GM19455 (cell line): ENCODE measurements at regions not wholly inside any gene's neighbourhood (a gene's known extent, or its start where the extent isn't known, plus 50 kb on each side); places are given as distances from the start of the nearest gene placed in this dataset.

ENCODE experiments used
- ATAC-seq: cut with Tn5 transposase; IDR thresholded peaks from one replicate; pipeline ENCODE4 v1.9.1; 2021; ENCODE audit not compliant: unreplicated experiment

DNA sequence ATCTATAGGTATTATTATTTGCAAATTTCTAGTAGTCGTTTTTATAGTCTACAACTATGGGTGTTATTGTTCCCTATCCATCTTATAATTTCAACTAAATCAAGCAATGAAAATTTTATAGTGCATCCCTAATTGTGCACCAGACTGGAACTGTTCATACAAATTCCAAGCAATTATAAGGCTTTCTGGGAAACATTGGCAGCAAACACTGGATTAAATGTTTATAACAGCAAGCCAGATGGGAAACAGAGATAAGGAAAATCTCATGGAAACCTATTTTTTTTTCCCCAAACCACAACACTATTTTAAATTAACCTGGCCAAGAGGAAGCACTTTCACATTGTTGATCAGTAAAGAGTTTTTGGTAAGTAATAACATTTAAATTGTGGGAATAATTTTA lies 524.3 kb downstream of the RASEF start:
- ATAC-seq = no peak

GRCh38 chr9:82539146-82539545 lies 523.8 kb downstream of the RASEF start:
- no peak for ATAC-seq

DNA sequence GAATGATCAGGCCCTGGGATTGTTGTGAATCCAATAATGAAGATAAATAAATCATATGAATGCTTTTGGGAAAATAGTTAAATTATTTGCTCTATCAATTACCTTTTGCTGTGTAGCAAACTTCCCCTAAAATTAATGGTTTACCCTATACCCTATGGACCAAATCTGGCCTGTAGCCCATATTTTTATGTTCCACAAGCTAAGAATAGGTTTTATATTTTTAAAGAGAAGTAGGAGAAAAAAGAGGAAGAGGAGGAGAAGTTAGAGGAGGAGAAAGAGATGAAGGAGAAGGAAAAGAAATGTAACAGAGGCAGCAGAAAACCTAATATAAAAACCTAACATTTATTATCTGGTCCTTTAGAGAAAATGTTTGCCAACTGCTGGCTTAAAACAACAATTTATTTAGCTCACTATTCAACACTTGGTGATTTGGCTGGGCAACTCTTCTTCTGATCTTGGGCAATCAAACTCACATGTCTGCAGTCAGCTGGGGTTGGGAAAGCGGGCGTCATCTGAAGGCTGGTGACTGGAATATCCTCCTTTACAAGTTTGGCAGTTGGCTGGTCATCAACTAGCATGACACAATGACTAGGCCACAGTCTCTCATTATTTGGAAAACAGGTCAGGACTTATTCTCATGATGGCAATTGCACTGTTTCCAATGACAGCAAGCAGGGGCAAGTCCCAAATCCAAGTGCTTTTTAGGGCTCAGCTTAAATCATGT lies 522.9 kb downstream of the RASEF start:
- no peak for ATAC-seq

GRCh38 chr9:82543726-82544125 lies 519.2 kb downstream of the RASEF start:
- ATAC-seq = no peak

GRCh38 chr9:82546136-82546535 lies 516.8 kb downstream of the RASEF start:
- no peak for ATAC-seq

- no peak for ATAC-seq
Observed at GRCh38 chr9:82547995-82548394, 514.9 kb downstream of the RASEF start.

GRCh38 chr9:82549174-82549821 lies 513.6 kb downstream of the RASEF start:
- ATAC-seq = no peak

DNA sequence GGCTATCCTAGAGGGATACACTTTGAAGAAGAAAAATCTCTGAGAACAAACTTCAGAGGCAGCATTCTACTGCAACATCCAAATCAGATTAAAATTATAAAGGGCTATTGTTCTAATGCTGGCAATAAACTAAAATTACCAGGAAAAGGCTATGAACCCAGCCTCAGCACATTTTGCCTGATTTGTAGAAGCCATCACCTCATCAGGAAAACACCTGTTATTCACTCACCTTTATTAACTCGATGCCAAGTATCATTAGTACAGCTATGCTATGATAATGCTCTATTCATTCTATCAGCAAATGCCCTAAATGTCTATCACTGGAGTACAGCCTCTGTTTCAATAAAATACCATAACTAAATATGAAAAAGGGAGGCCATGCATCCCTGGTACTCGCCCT lies 510.2 kb downstream of the RASEF start:
- no peak for ATAC-seq

DNA sequence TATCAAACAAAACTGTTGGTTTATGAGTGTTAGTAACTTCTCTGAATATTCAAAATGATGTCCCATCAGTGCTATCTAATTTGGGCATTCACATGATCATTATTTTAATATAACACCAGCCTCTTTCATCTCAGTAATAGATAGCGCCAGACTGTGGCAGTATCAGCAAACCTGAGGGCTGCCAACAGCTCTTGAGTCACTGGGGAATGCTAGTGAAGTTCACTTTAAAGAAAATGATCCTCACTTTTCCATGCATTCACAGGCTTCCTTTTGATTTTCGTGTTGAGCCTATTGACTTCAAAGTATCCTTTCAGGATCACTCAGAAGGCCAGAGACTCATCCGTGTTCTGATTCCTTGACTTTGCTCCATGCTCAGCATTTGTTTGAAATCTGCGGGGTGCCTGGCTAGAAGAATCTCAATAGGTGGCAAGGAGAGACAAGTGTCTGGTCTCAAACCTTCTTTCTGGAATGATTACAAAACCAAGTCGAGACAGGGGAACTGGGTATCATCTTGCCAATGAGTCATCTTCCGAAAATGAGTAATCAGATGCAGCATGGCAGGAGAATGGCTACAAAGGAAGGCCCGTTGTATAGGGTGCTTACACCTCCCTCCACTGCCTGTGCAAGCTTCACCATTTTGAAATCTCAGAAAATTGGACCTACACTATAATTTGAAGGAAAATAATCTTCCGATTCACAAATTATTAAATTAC lies 509.1 kb downstream of the RASEF start:
- ATAC-seq = no peak

DNA sequence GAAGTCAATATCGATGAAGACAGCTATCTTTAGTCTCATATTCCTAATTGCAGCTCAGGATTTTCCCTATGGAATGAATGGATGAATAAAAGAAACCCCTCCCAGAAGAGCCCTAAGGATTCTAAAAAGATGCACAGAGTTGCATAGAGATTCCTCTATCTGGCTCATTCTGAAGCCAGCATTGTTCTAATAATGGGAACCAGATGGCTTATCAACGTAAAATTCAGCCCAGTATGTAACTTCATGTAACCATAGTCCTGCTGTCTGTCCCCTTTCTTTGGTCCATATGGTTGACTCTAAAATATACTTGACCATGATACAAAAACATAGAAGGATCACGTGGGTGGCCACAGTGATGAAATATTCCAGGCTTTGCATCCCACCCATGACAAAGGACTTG lies 508.6 kb downstream of the RASEF start:
- ATAC-seq = no peak

GRCh38 chr9:82555031-82555430 lies 507.9 kb downstream of the RASEF start:
- no peak for ATAC-seq

DNA sequence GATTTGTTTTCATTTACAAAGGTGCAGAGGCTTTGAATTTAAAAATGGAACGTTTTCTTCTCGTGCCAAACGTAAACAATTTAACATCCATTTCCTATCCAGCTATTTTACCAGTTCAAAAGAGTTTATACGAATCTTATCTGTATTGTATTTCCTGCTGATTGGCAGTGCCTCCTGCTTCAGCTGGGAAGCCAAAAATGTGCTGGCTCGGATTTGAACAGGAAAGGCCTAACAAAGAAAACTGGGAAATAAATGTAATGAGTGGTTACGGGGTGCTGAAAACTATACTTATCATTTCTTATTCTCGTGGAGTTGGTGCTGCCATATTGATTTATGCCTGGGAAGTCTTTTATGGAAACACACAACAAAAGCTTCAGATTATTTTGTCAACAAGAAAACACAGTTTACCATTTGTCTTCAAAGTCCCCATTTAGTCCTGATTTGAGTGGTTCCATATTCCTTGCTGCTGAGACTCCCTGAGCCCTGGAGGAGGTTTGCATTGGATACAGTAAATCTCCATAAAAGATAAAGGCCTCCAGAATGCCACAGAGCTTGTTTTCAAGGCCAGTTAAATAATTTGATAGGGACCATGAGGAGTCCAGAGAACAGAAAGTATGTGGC lies 507.4 kb downstream of the RASEF start:
- ATAC-seq = no peak

- ATAC-seq = no peak
Observed at GRCh38 chr9:82558346-82558745, 504.6 kb downstream of the RASEF start.

GRCh38 chr9:82558855-82559630 lies 503.9 kb downstream of the RASEF start:
- ATAC-seq = no peak

DNA sequence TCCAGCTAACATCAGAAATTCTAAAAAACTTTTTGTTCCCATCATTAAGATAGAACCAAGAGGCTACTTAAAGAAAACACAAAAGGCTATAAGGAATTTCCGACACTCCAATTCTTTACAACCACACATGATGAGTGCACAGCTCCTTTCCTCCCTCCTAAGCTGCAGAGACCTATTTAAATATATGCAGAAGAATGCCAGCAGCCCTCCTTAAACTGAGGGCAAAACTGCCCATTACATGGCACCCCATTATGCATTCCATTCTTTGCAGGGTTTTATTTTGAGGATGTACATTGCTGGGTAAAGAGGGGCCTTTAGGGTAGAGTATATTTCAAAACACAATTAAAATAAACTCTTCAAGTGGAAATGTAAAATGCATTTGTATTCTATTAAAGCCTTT lies 502.9 kb downstream of the RASEF start:
- ATAC-seq = no peak

GRCh38 chr9:82560457-82560904 lies 502.5 kb downstream of the RASEF start:
- ATAC-seq = no peak

GRCh38 chr9:82563094-82563493 lies 499.8 kb downstream of the RASEF start:
- no peak for ATAC-seq

- ATAC-seq = no peak
Observed at GRCh38 chr9:82563841-82564240, 499.1 kb downstream of the RASEF start.

- ATAC-seq = no peak
Observed at GRCh38 chr9:82565188-82565969, 497.6 kb downstream of the RASEF start.

DNA sequence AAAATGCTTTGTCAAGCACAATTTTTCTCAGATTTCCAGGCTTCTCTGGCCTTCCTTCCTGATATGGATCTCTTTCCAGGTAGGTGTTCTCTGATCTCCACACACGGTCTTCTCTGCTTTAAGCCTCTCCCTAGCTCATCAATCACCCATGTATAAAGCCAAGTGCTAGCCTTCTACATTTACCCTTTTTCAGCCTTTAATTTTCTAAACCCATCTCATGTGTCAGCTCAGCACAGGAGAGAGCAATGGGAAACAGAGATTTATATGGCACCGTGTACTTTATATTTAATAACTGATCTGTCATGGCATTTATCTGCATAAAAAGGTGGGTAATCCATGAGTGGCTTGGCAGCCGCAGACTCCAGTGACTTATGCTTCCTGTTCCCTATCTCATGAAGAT lies 495.0 kb downstream of the RASEF start:
- ATAC-seq = no peak
